ENCODE measurements at regions not wholly inside any gene's neighbourhood (a gene's known extent, or its start where the extent isn't known, plus 50 kb on each side); places are given as distances from the start of the nearest gene placed in this dataset.
"Not testable (repeated sequence)": the region's sequence is repeated elsewhere in the genome, so short reads cannot be mapped to it uniquely, and the experiment has no call there.

DNA sequence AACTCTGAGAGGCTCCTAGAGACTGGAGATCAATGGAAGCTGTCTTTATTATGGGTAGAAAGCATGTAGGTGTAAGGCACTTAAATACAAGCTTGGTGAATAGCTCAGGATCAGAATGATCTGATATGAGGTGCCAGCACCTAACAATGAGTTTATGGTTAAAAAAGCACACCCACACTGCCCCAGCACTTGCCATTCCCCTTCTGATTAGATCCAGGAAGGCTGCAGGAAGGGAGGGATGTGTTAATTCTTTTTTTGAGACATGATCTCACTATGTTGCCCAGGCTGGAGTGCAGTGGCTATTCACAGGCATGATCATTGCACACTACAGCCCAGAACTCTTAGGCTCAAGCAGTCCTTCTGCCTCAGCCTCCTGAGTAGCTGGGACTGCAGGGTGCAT, 71.8 kb upstream of the IVNS1ABP start:
- Mint-ChIP-seq H3K4me3 (no peak overlapping the region), H3K27me3 (no peaks in the 10 kb centered on the region), H3K9me3 (no peaks in the 10 kb centered on the region), H3K27ac (no peak overlapping the region), H3K4me1 (ENCODE audit: low read depth in 2 of 2) (peaks cover 0 to 2% of the 10 kb centered on the region in 2 donors), H3K36me3 (ENCODE audit: insufficient read depth) (peaks cover 6% of the 10 kb centered on the region)
- no peak for DNase-seq
- no peak for ATAC-seq (replicated peaks)

GRCh38 chr1:185388346-185388745, 71.3 kb upstream of the IVNS1ABP start:
- no peak for DNase-seq
- peaks cover 0 to 2% of the 10 kb centered on the region in 2 donors for H3K4me1 Mint-ChIP-seq (ENCODE audit: low read depth in 2 of 2)
- H3K27ac Mint-ChIP-seq, result no peak overlapping the region
- ATAC-seq (replicated peaks), result no peak
- H3K9me3 Mint-ChIP-seq, result no peaks in the 10 kb centered on the region
- H3K4me3 Mint-ChIP-seq, result no peak overlapping the region
- H3K36me3 Mint-ChIP-seq (ENCODE audit: insufficient read depth), result peaks cover 6% of the 10 kb centered on the region
- H3K27me3 Mint-ChIP-seq, result no peaks in the 10 kb centered on the region

DNA sequence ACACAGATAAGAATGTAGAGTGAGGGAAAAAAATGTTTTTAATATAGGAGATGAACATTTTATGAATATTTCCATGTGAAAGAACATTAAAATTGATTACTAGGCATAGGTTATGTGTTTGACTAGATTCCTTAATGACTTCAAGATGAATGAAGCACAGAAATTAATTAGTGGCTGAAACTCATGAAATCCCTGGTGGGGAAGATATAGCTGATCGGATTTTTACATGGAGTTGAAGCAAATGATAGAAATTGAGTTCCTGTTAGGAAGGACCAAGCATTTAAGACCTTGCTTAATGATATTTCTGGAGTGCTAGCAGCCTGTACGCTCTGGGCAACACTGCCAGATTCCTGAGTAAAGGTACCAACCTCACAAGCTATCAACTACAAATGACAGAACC, 68.9 kb upstream of the IVNS1ABP start:
- Mint-ChIP-seq H3K27ac (no peak overlapping the region), H3K9me3 (no peaks in the 10 kb centered on the region), H3K4me1 (ENCODE audit: low read depth in 2 of 2) (peaks cover 0 to 2% of the 10 kb centered on the region in 2 donors), H3K36me3 (ENCODE audit: insufficient read depth) (peaks cover 6% of the 10 kb centered on the region), H3K27me3 (peaks cover 0 to 6% of the 10 kb centered on the region in 2 donors), H3K4me3 (no peak overlapping the region)
- ATAC-seq (replicated peaks), result no peak
- no peak for DNase-seq

GRCh38 chr1:185383805-185384204, 66.8 kb upstream of the IVNS1ABP start:
- not testable (repeated sequence) for H3K27ac Mint-ChIP-seq; H3K4me1 Mint-ChIP-seq (ENCODE audit: low read depth in 2 of 2); ATAC-seq (replicated peaks); DNase-seq; H3K4me3 Mint-ChIP-seq; H3K27me3 Mint-ChIP-seq; H3K36me3 Mint-ChIP-seq (ENCODE audit: insufficient read depth); H3K9me3 Mint-ChIP-seq

DNA sequence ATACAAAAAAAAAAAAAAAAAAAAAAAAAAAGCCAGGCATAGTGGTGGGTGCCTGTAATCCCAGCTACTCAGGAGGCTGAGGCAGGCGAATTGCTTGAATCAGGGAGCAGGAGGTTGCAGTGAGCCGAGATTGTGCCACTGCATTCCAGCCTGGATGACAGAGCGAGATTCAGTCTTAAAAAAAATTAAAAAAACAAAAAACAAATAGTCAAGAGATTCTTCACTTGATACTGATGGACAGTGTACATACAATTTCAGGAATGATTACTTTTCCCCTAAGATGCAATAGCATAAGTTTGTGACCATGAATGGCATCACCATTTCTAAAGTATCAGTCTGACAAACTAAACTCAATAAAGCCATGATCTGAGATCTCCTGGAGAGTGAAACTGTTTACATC, 60.8 kb upstream of the IVNS1ABP start:
- no peak for ATAC-seq (replicated peaks)
- Mint-ChIP-seq H3K4me3 (no peak overlapping the region), H3K4me1 (ENCODE audit: low read depth in 2 of 2) (peaks cover 6% of the 10 kb centered on the region in 2 donors), H3K27ac (no peak overlapping the region), H3K9me3 (no peaks in the 10 kb centered on the region), H3K27me3 (peaks cover 0 to 6% of the 10 kb centered on the region in 2 donors), H3K36me3 (ENCODE audit: insufficient read depth) (no peaks in the 10 kb centered on the region)
- DNase-seq, result no peak

DNA sequence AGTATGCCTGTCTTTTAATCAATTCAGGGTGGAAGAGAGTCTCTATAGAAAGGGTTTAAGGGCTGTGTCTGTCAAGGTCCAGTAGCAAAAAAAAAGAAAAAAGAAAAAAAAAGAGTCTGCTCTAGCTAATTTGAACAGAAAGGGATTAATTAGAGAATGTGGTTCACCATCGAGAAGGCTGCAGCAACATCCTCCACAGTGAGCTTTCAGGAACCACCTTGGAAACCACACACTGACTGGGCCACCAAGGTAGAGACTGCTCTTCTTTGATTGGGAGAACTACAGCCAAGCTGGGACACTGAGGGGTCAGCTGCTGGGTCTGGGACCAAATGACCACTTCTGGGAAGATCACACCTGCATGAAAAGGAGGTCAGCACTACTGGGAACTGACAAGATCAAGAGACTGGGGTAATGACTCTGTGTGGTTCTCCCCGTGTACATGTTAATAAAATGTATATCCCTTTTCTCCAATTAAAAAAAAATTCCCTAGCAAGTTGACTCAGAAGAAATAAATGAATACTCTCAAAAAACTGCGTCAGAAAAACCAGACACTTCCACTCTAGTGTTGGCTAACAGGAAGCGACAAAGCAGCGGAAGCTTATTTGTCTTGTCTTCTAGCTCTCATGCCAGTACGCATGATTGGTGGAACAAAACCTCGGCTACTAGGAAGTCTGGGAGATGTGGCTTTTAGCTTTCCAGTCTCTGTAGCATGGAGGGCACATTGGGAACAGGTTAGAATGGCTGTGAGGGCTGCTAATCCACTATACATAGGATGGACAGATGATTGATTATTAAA, 60.0 kb upstream of the IVNS1ABP start:
- Mint-ChIP-seq H3K4me1 (ENCODE audit: low read depth in 2 of 2) (peaks cover 6% of the 10 kb centered on the region in 2 donors), H3K27ac (no peak overlapping the region), H3K9me3 (no peaks in the 10 kb centered on the region), H3K36me3 (ENCODE audit: insufficient read depth) (no peaks in the 10 kb centered on the region), H3K4me3 (no peak overlapping the region), H3K27me3 (peaks cover 0 to 5% of the 10 kb centered on the region in 2 donors)
- ATAC-seq (replicated peaks) (no peak), DNase-seq (no peak)

GRCh38 chr1:185376288-185376687, 59.2 kb upstream of the IVNS1ABP start:
- DNase-seq (no peak), ATAC-seq (replicated peaks) (no peak)
- Mint-ChIP-seq H3K36me3 (ENCODE audit: insufficient read depth) (no peaks in the 10 kb centered on the region), H3K27me3 (no peaks in the 10 kb centered on the region), H3K27ac (no peak overlapping the region), H3K9me3 (no peaks in the 10 kb centered on the region), H3K4me1 (ENCODE audit: low read depth in 2 of 2) (peaks cover 6% of the 10 kb centered on the region in 2 donors), H3K4me3 (no peak overlapping the region)

DNA sequence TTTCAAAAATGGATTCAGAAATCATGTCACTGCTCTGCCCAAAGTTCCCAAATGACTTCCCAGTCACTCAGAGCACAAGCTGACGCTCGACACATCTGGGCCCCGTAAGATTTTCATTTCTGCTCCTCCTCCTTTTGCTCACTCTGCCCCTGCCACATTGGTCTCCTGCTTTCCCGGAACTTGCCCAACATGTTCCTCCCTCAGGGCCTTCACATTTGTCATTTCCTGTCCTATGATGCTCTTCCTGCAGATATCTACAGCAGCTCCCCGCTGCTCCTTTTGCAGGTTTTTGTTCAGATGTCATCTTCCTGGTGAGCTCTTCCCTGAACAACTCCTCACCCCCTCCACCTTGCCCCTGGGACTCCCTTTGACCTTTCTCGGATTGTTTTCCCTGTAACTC, 58.5 kb upstream of the IVNS1ABP start:
- Mint-ChIP-seq H3K9me3 (no peaks in the 10 kb centered on the region), H3K27me3 (no peaks in the 10 kb centered on the region), H3K27ac (no peak overlapping the region), H3K4me1 (ENCODE audit: low read depth in 2 of 2) (peaks cover 6% of the 10 kb centered on the region in 2 donors), H3K4me3 (no peak overlapping the region), H3K36me3 (ENCODE audit: insufficient read depth) (no peaks in the 10 kb centered on the region)
- ATAC-seq (replicated peaks) (no peak), DNase-seq (no peak)

GRCh38 chr1:185373813-185374529, 56.9 kb upstream of the IVNS1ABP start:
- peak overlapping the region in 1 of 2 donors; percentile 5 for H3K27ac Mint-ChIP-seq
- H3K4me1 Mint-ChIP-seq (ENCODE audit: low read depth in 2 of 2), result peaks cover 6 to 9% of the 10 kb centered on the region in 2 donors
- DNase-seq (no peak), ATAC-seq (replicated peaks) (no peak)
- no peak overlapping the region for H3K4me3 Mint-ChIP-seq
- H3K27me3 Mint-ChIP-seq, result no peaks in the 10 kb centered on the region
- no peaks in the 10 kb centered on the region for H3K36me3 Mint-ChIP-seq (ENCODE audit: insufficient read depth)
- H3K9me3 Mint-ChIP-seq, result no peaks in the 10 kb centered on the region

- DNase-seq (no peak), ATAC-seq (replicated peaks) (no peak)
- H3K4me3 Mint-ChIP-seq, result no peak overlapping the region
- H3K27ac Mint-ChIP-seq, result no peak overlapping the region
- no peaks in the 10 kb centered on the region for H3K27me3 Mint-ChIP-seq
- H3K9me3 Mint-ChIP-seq, result no peaks in the 10 kb centered on the region
- no peaks in the 10 kb centered on the region for H3K36me3 Mint-ChIP-seq (ENCODE audit: insufficient read depth)
- peaks cover 6 to 10% of the 10 kb centered on the region in 2 donors for H3K4me1 Mint-ChIP-seq (ENCODE audit: low read depth in 2 of 2)
Observed at GRCh38 chr1:185369786-185370185, 52.7 kb upstream of the IVNS1ABP start.

DNA sequence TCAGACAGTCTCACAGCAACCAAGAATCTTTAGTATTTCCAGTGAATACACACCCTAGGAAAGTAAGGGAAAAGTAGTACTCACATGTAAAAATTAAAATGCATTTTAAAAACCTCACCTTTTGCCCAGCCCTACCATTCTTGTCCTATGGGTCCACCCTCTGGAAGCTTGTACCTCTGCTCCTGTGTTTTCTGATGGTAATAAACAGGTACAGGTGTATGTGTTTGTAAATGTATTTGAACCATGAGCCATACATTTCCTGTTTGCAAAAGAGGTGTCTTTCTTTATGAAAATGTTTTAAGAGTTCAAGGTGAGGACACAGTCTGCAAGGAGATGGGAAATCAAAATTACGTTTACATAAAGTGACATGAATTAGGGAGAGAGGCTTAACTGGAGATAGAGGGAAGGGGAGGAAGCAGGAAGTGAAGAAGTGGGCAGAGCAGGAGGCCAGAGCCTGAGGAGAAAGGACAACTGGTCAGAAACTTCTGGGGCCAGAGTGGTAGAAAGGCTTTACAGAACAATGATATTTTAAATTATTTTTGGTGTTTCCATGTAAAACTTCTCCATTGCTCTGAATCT, 52.0 kb upstream of the IVNS1ABP start:
- no peak for DNase-seq
- no peaks in the 10 kb centered on the region for H3K27me3 Mint-ChIP-seq
- H3K9me3 Mint-ChIP-seq, result no peaks in the 10 kb centered on the region
- H3K4me1 Mint-ChIP-seq (ENCODE audit: low read depth in 2 of 2), result peaks cover 3 to 10% of the 10 kb centered on the region in 2 donors
- H3K4me3 Mint-ChIP-seq, result no peak overlapping the region
- no peak overlapping the region for H3K27ac Mint-ChIP-seq
- H3K36me3 Mint-ChIP-seq (ENCODE audit: insufficient read depth), result no peaks in the 10 kb centered on the region
- no peak for ATAC-seq (replicated peaks)

GRCh38 chr1:185368313-185368855, 51.3 kb upstream of the IVNS1ABP start:
- ATAC-seq (replicated peaks) (no peak), DNase-seq (no peak)
- Mint-ChIP-seq H3K9me3 (no peaks in the 10 kb centered on the region), H3K27me3 (peaks cover 0 to 4% of the 10 kb centered on the region in 2 donors), H3K4me3 (no peak overlapping the region), H3K36me3 (ENCODE audit: insufficient read depth) (no peaks in the 10 kb centered on the region), H3K4me1 (ENCODE audit: low read depth in 2 of 2) (peaks cover 0 to 8% of the 10 kb centered on the region in 2 donors), H3K27ac (no peak overlapping the region)

DNA sequence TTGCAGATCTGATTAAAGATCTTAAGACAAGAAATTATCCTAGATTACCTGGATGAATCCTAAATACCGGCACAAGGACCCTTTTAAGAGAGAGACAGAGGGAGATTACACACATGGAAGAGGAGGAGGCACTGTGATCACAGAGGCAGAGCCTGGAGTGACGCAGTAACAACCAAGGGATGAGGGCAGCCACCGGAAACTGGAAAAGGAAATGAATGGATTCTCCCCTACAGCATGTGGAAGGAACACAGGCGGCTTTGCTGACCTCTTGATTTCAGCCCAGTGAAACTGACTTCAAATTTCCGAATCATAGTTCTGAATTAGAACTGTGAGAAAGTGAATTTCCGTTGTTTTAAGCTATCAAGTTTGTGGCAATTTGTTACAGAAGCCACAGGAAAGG, 50.2 kb upstream of the IVNS1ABP start:
- no peak overlapping the region for H3K27ac Mint-ChIP-seq
- H3K4me3 Mint-ChIP-seq, result no peak overlapping the region
- DNase-seq (no peak), ATAC-seq (replicated peaks) (no peak)
- H3K27me3 Mint-ChIP-seq, result peaks cover 0 to 10% of the 10 kb centered on the region in 2 donors
- H3K4me1 Mint-ChIP-seq (ENCODE audit: low read depth in 2 of 2), result peaks cover 0 to 5% of the 10 kb centered on the region in 2 donors
- no peaks in the 10 kb centered on the region for H3K36me3 Mint-ChIP-seq (ENCODE audit: insufficient read depth)
- H3K9me3 Mint-ChIP-seq, result no peaks in the 10 kb centered on the region
